ENCODE measurements at regions not wholly inside any gene's neighbourhood (a gene's known extent, or its start where the extent isn't known, plus 50 kb on each side); places are given as distances from the start of the nearest gene placed in this dataset.

- no peak for ATAC-seq
- no peaks in the 10 kb centered on the region for H3K36me3 ChIP-seq
- intact Hi-C loops (cut with DNase I), result no loop called here
- no peaks in the 10 kb centered on the region for H3K9me3 ChIP-seq
- no peak overlapping the region for H3K4me3 ChIP-seq
- TF ChIP-seq, protein P1, sequence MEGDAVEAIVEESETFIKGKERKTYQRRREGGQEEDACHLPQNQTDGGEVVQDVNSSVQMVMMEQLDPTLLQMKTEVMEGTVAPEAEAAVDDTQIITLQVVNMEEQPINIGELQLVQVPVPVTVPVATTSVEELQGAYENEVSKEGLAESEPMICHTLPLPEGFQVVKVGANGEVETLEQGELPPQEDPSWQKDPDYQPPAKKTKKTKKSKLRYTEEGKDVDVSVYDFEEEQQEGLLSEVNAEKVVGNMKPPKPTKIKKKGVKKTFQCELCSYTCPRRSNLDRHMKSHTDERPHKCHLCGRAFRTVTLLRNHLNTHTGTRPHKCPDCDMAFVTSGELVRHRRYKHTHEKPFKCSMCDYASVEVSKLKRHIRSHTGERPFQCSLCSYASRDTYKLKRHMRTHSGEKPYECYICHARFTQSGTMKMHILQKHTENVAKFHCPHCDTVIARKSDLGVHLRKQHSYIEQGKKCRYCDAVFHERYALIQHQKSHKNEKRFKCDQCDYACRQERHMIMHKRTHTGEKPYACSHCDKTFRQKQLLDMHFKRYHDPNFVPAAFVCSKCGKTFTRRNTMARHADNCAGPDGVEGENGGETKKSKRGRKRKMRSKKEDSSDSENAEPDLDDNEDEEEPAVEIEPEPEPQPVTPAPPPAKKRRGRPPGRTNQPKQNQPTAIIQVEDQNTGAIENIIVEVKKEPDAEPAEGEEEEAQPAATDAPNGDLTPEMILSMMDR (IDR thresholded peaks at IDR 0.05), result no peak
- H3K4me1 ChIP-seq, result no peaks in the 10 kb centered on the region
- no peaks in the 10 kb centered on the region for H3K27me3 ChIP-seq (ENCODE audit: low read depth)
- no peak for DNase-seq
- no peak overlapping the region for H3K27ac ChIP-seq
These were observed 176.6 kb upstream of the ARGLU1 start for GRCh38 chr13:106744516-106744915.

DNA sequence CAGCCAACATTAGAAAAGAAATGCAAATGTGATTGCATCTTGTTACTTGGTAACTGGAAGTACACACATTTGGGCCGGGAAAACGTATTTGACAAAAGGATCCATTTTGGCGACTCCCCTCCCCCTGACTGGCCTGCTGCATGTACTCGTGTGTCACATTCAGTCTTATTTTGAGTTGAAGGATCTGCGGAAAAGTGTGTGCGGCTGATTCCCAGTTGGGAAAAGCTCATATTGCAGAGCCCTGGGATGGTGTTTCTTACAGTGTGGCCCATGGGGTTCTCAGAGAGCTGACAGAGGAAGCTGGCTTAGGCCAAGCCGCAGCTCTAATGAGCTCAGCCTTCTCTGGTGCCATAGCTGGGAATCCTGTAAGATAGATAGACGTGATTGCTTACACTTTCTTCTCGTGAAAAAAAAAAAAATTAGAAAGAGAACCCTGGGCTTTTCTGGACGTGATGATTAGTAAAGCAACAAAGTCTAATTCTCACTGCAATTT is 170.3 kb upstream of the ARGLU1 start:
- intact Hi-C loops (cut with DNase I), result no loop called here
- no peak overlapping the region for H3K4me3 ChIP-seq
- ATAC-seq (no peak), DNase-seq (no peak)
- no peak overlapping the region for H3K27ac ChIP-seq
- H3K9me3 ChIP-seq, result no peaks in the 10 kb centered on the region
- TF ChIP-seq, protein P1 (IDR thresholded peaks at IDR 0.05), result no peak
- no peaks in the 10 kb centered on the region for H3K36me3 ChIP-seq
- no peaks in the 10 kb centered on the region for H3K4me1 ChIP-seq
- no peaks in the 10 kb centered on the region for H3K27me3 ChIP-seq (ENCODE audit: low read depth)

GRCh38 chr13:106736941-106737340 is 169.0 kb upstream of the ARGLU1 start:
- no peak overlapping the region for H3K4me3 ChIP-seq
- no peak overlapping the region for H3K27ac ChIP-seq
- H3K27me3 ChIP-seq (ENCODE audit: low read depth), result no peaks in the 10 kb centered on the region
- no peaks in the 10 kb centered on the region for H3K4me1 ChIP-seq
- H3K36me3 ChIP-seq, result no peaks in the 10 kb centered on the region
- H3K9me3 ChIP-seq, result no peaks in the 10 kb centered on the region
- ATAC-seq (no peak), DNase-seq (no peak)
- intact Hi-C loops (cut with DNase I), result no loop called here
- TF ChIP-seq, protein P1 (IDR thresholded peaks at IDR 0.05), result no peak

GRCh38 chr13:106734198-106734597 is 166.3 kb upstream of the ARGLU1 start:
- no peaks in the 10 kb centered on the region for H3K36me3 ChIP-seq
- H3K27ac ChIP-seq, result no peak overlapping the region
- H3K4me3 ChIP-seq, result no peak overlapping the region
- TF ChIP-seq, protein P1 (IDR thresholded peaks at IDR 0.05), result no peak
- ATAC-seq (no peak), DNase-seq (no peak)
- intact Hi-C loops (cut with DNase I), result no loop called here
- no peaks in the 10 kb centered on the region for H3K9me3 ChIP-seq
- H3K4me1 ChIP-seq, result no peaks in the 10 kb centered on the region
- H3K27me3 ChIP-seq (ENCODE audit: low read depth), result no peaks in the 10 kb centered on the region

DNA sequence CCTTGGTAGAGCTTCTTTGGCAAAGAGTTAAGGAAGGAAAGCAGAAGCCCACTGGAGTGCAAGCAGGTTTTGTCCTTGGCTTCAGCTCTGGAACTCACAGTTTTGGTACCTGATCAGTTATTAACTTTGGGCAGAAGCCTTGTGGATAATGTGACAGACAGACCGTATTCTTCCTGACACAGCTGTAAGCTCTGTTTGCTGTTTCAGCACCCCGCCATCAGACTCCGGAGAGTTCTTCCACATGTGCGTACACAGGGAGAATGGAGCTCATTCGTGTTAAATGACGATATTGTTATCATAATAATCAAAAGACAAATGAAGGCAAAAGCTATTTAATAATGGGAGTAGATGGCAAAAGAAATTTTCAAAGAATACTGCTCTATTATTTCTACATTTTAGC is 155.1 kb upstream of the ARGLU1 start:
- intact Hi-C loops (cut with DNase I), result no loop called here
- ATAC-seq (no peak), DNase-seq (no peak)
- no peak overlapping the region for H3K4me3 ChIP-seq
- H3K9me3 ChIP-seq, result peaks cover 14% of the 10 kb centered on the region
- H3K4me1 ChIP-seq, result no peaks in the 10 kb centered on the region
- TF ChIP-seq, protein P1 (IDR thresholded peaks at IDR 0.05), result no peak
- H3K27me3 ChIP-seq (ENCODE audit: low read depth), result no peaks in the 10 kb centered on the region
- H3K36me3 ChIP-seq, result no peaks in the 10 kb centered on the region
- H3K27ac ChIP-seq, result no peak overlapping the region

DNA sequence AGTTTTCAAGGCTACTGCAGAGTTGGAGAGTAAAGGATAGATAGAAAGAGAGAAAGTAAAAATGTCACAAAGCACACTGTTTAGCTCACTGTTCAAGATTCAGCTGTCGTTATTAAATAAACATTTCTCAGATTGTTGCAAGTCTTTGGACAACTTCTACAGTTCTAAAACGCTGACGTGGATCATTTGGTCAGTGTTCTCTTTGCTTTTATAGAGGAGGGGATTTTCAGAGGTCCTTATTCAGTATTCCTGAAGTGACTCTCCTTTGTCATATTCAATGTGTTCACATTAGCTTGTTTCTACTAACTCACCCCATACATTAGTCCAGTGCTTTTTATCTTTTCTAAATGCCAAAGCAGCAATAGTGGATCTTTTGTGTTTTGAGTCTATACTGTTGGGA is 154.7 kb upstream of the ARGLU1 start:
- H3K4me1 ChIP-seq, result no peaks in the 10 kb centered on the region
- H3K27ac ChIP-seq, result no peak overlapping the region
- TF ChIP-seq, protein P1 (IDR thresholded peaks at IDR 0.05), result no peak
- DNase-seq, result no peak
- intact Hi-C loops (cut with DNase I), result no loop called here
- H3K9me3 ChIP-seq, result peaks cover 14% of the 10 kb centered on the region
- no peaks in the 10 kb centered on the region for H3K27me3 ChIP-seq (ENCODE audit: low read depth)
- ATAC-seq, result no peak
- no peak overlapping the region for H3K4me3 ChIP-seq
- H3K36me3 ChIP-seq, result no peaks in the 10 kb centered on the region

Measured in lower lobe of right lung (tissue), 2 donors.